ENCODE measurements at regions not wholly inside any gene's neighbourhood (a gene's known extent, or its start where the extent isn't known, plus 50 kb on each side); places are given as distances from the start of the nearest gene placed in this dataset.
A peak's percentile ranks its signal among the peaks of the same experiment; 100 is the strongest.

GRCh38 chr14:34051966-34052657 is 101.2 kb upstream of the EGLN3 start (continued):
- TF ChIP-seq PRPF4 (IDR thresholded peaks at IDR 0.05; ENCODE audit: low read depth, low read length, poor library complexity, severe bottlenecking) (no peak), ZNF362 (CRISPR knock-in tag; IDR thresholded peaks at IDR 0.05; ENCODE audit: borderline replicate concordance) (no peak), KDM2A (CRISPR knock-in tag; IDR thresholded peaks at IDR 0.05; ENCODE audit: borderline replicate concordance, low read depth) (no peak; the same call in 1 of the 2 replicates), KMT2B (CRISPR knock-in tag; IDR thresholded peaks at IDR 0.05) (no peak), GMEB1 (CRISPR knock-in tag; IDR thresholded peaks at IDR 0.05; ENCODE audit: borderline replicate concordance) (no peak), HIVEP1 (CRISPR knock-in tag; IDR thresholded peaks at IDR 0.05) (no peak), FOXA3 (CRISPR knock-in tag; IDR thresholded peaks at IDR 0.05) (peak; percentile 76), ZBTB46 (CRISPR knock-in tag; IDR thresholded peaks at IDR 0.05; ENCODE audit: borderline replicate concordance) (no peak), TGIF2 (CRISPR knock-in tag; IDR thresholded peaks at IDR 0.05) (no peak), FOXJ3 (CRISPR knock-in tag; IDR thresholded peaks at IDR 0.05; ENCODE audit: borderline replicate concordance) (no peak), IRF2 (CRISPR knock-in tag; IDR thresholded peaks at IDR 0.05) (no peak; the same call in 1 of the 2 replicates), SOX13 (IDR thresholded peaks at IDR 0.05) (no peak), SOX13 (CRISPR knock-in tag; conservative IDR thresholded peaks at IDR 0.05 in 1 of 2, IDR thresholded peaks at IDR 0.05 in 1 of 2) (peak in 1 of 2 experiments; percentile 75; a peak in 2 of 4 replicates), ZNF703 (CRISPR knock-in tag; IDR thresholded peaks at IDR 0.05; ENCODE audit: borderline replicate concordance) (no peak), ZNF430 (CRISPR knock-in tag; IDR thresholded peaks at IDR 0.05) (no peak), REL (CRISPR knock-in tag; conservative IDR thresholded peaks at IDR 0.05) (no peak), SKI (IDR thresholded peaks at IDR 0.05; ENCODE audit: partially characterized antibody) (no peak), MED13 (CRISPR knock-in tag; IDR thresholded peaks at IDR 0.05) (no peak), DR1 (CRISPR knock-in tag; IDR thresholded peaks at IDR 0.05) (no peak), ZBTB8A (CRISPR knock-in tag; IDR thresholded peaks at IDR 0.05; ENCODE audit: borderline replicate concordance, low read depth) (no peak), TCF7L2 (IDR thresholded peaks at IDR 0.05; ENCODE audit: low read depth, low read length) (no peak), ZBTB42 (CRISPR knock-in tag; IDR thresholded peaks at IDR 0.05) (no peak), ZNF768 (CRISPR knock-in tag; IDR thresholded peaks at IDR 0.05) (no peak), MED8 (CRISPR knock-in tag; IDR thresholded peaks at IDR 0.05; ENCODE audit: insufficient replicate concordance) (no peak), ZNF414 (CRISPR knock-in tag; IDR thresholded peaks at IDR 0.05) (no peak), GABPB1 (CRISPR knock-in tag; IDR thresholded peaks at IDR 0.05) (peak; percentile 10; the same call in 1 of the 2 replicates), GZF1 (CRISPR knock-in tag; IDR thresholded peaks at IDR 0.05) (no peak)

All from HepG2 (cell line).